Epithelial cell of esophagus (primary cell): ENCODE measurements at regions not wholly inside any gene's neighbourhood (a gene's known extent, or its start where the extent isn't known, plus 50 kb on each side); places are given as distances from the start of the nearest gene placed in this dataset.
A peak's percentile ranks its signal among the peaks of the same experiment; 100 is the strongest.

ENCODE experiments used
- DNase-seq: peaks from one replicate; pipeline ENCODE4 v3.0.0; 2010; ENCODE audit warnings: low read depth
- H3K4me3 ChIP-seq: 2 replicates; pipeline ENCODE4 v1.5.1; 2011; ENCODE audit warnings: mild to moderate bottlenecking, low read length, control low read depth
- TF ChIP-seq, protein P1 (sequence below): IDR thresholded peaks from 2 replicates; pipeline ENCODE4 v1.5.1; 2011; ENCODE audit warnings: low read depth, mild to moderate bottlenecking, low read length, control low read depth, inconsistent platforms; ENCODE audit not compliant: insufficient read depth; ENCODE audit errors: missing control alignments

DNA sequence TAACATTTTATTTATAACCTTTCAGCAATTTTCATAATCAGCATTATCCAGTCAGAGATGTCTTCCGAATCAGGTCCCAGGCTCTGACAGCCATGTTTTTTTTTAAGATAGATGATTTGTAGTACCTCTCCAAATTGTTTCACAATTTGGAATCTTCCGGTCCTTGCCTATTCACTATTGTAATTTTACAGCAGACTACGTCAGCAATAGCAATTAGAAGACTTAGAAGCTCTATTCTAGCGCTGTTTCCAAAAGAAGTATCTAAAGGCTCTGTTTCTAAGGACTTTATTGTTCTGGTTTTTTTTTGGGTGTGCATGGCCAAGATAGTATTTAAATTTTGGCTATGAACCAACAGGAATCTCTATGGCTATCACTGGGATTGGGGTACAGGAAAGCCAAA, 94.6 kb upstream of the PELI1 start:
- no peak for DNase-seq
- TF ChIP-seq, protein P1, sequence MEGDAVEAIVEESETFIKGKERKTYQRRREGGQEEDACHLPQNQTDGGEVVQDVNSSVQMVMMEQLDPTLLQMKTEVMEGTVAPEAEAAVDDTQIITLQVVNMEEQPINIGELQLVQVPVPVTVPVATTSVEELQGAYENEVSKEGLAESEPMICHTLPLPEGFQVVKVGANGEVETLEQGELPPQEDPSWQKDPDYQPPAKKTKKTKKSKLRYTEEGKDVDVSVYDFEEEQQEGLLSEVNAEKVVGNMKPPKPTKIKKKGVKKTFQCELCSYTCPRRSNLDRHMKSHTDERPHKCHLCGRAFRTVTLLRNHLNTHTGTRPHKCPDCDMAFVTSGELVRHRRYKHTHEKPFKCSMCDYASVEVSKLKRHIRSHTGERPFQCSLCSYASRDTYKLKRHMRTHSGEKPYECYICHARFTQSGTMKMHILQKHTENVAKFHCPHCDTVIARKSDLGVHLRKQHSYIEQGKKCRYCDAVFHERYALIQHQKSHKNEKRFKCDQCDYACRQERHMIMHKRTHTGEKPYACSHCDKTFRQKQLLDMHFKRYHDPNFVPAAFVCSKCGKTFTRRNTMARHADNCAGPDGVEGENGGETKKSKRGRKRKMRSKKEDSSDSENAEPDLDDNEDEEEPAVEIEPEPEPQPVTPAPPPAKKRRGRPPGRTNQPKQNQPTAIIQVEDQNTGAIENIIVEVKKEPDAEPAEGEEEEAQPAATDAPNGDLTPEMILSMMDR = no peak
- no peak overlapping the region for H3K4me3 ChIP-seq

DNA sequence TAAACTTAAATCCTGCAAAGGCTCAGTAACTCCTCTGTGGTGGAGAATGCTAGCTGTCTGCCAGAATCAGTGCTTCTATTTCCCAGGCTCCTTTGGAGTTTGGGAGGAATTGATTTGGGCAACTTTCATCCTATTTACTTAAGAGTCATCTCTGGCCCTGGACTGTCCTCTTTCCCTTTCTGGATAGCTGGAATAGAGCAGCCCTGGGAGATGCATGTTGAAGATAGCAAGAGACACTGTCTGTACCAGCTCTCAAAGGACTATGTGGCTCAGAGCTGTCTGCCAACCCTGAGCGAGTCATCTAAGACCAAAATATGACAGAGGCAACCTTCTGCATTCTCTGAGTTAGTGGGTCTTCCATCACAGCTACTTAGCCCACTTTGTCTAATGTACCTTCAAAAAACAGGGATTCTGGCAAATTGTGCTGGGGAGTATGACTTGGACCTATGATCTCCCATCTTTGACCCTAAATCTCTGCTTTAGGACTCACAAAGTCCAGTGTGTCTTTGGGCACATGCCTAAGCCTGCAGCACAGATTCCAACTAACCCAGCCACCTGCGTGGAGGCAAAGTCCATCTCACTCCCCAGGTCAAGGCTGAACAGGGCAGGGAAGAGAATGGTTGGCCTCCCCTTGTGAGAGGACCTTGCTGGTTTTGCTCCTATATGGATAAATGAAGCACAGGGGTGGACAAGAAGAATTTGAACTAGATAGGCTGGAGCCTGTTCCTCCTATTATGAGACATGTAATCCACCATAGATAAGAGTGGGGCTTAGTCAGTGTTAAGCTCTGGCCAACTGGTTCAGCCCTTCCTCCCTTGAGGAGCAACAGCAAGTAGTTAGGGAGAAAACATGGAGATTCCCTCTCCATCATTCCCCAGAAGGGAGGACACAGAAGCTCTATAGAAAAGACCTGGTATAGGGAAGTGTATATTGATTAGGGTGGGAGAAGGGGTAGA, 99.1 kb upstream of the PELI1 start:
- TF ChIP-seq, protein P1 = no peak
- peak; percentile 50 for DNase-seq
- no peak overlapping the region for H3K4me3 ChIP-seq

DNA sequence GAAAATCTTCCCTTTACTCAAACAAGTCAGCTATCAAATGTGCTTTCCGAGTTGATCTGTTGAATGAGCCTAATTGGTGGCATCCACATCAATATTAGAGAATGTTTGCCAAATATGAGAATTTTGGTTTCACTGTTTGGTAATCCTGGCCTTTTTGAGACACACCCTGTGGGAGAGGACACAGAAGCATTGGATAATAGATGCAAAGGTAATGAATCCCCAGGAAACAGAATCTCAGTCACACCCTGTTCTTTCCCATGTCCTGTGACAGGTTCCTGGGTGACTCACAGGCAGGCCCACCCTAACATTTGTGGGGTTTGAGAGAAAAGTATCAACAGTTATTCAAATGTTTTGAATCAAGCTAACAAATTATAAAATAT, 99.8 kb upstream of the PELI1 start:
- DNase-seq = peak; percentile 88
- TF ChIP-seq, protein P1 = no peak
- H3K4me3 ChIP-seq = no peak overlapping the region

DNA sequence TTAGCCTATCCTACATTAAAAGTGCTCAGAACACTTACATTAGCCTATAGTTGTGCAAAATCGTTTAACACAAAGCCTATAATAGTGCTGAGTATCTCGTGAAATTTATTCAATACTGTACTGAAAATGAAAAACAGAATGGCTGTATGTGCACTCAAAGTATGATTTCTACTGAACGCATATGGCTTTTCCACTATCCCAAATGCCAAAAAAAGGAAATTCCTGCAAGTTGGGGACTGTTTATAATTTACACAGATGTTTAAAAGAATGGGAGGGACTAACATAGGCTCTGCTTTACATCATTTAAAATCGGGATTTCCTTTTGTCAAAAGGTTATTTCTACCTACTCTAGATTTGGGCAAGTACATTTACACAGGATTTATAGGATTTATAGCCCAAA, 101.4 kb upstream of the PELI1 start:
- no peak overlapping the region for H3K4me3 ChIP-seq
- no peak for DNase-seq
- TF ChIP-seq, protein P1 = no peak

DNA sequence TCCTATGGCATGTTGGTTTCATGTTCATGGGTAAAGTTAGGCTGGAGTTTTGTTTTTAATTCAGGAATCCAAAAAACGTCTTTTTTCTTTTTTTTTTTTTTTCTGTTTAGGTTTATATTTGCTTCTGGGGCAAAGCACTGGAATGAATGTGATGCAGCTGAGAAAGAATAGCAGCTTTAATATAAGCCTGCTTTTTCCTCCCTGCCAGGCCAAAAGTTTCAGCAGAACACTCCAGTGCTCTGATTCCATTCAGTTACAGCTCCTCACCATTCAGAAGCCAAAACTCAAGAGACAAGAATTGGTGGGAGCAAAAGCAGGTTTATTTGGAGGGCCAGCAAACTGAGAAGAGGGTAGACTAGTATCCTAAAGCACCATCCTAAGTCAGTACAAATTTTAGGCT, 102.7 kb upstream of the PELI1 start:
- TF ChIP-seq, protein P1 = no peak
- H3K4me3 ChIP-seq = no peak overlapping the region
- no peak for DNase-seq

DNA sequence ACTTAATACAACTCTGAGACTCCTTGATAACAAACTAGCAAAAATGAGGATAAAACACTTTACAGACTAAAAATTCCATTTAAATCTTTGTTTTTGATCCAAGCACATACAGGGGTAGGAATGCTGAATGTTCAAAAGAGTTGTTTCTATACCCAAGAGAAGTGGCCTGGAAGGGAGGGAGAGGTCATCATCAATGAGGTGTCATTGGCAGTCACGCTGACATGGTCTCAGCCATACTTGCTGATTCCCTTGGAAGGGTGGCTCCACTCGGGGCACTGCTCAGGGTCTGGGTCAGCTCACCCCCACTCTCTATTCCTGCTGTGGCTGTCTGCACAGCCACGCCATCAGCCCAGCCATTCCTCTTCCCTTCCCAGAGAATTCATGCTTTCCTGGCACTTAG, 105.2 kb upstream of the PELI1 start:
- no peak overlapping the region for H3K4me3 ChIP-seq
- DNase-seq = no peak
- TF ChIP-seq, protein P1 = no peak

DNA sequence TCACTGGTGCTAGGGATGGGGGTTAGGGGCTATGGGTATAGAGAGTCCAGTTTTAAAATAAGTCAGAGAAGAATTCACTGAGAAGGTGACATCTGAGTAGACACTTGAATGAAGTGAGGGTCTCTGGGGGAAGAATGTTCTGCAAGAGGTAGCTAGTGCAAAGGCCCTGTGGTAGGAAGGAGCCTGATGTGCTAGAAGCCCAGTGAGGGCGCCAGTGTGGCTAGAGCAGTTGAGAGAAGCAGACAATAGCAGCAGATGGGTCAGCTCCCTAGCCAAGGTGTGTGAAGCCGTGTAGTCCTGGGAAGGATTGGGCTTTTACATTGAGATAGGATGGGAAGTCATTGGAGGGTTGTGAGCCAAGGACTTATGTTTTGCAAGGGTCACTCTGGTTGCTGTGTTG, 105.8 kb upstream of the PELI1 start:
- TF ChIP-seq, protein P1 = no peak
- DNase-seq = no peak
- no peak overlapping the region for H3K4me3 ChIP-seq
